GM12878 (cell line): ENCODE measurements at regions not wholly inside any gene's neighbourhood (a gene's known extent, or its start where the extent isn't known, plus 50 kb on each side); places are given as distances from the start of the nearest gene placed in this dataset.

Source experiments
- ATAC-seq: fragments of 200-7000 bp; cut with Tn5 transposase; 3 replicates; pipeline ENCODE4 v1.9.1; 2020; ENCODE audit warnings: mild to moderate bottlenecking, moderate library complexity
- BruUV-seq: library from RNA; stranded (reverse); fragments of 400-500 nt; replicated peaks from 2 replicates; lab custom pipeline; 2021; lab: Mats Ljungman, UMichigan
- CTCF ChIA-PET: fragments of 300-600 bp; sonication (Branson Sonifier 250); formaldehyde crosslinking; extraction: SDS; loops from one replicate; lab custom pipeline; 2021; ENCODE audit warnings: inconsistent platforms; lab: Yijun Ruan, JAX
- POLR2A ChIA-PET: fragments of 350-600 bp; formaldehyde crosslinking; extraction: SDS; loops from one replicate; lab custom pipeline; 2021; ENCODE audit warnings: inconsistent platforms; lab: Charles Lee
- RAD21 ChIA-PET: fragments of 300-600 bp; sonication (Branson Sonifier 250); formaldehyde crosslinking; loops from one replicate; lab custom pipeline; 2023; ENCODE audit warnings: antibody characterized with exemption; ENCODE audit not compliant: unreplicated experiment; lab: Charles Lee
- SMC1A ChIA-PET: fragments of 300-600 bp; sonication (Branson Sonifier 250); formaldehyde crosslinking; loops from one replicate; lab custom pipeline; 2023; ENCODE audit not compliant: unreplicated experiment, uncharacterized antibody; lab: Charles Lee
- DNase-seq: peaks from one replicate; pipeline ENCODE4 v3.0.0-alpha.2; 2011; ENCODE audit warnings: low read depth, low spot score
- FAIRE-seq: peaks from 3 replicates; lab custom pipeline; 2011; peaks lifted over from hg19 to GRCh38; lab: Jason Lieb, UNC
- H2AFZ ChIP-seq: 2 replicates; pipeline ENCODE4 v1.6.0; 2011; ENCODE audit warnings: low read depth, low read length, control low read depth; ENCODE audit not compliant: control insufficient read depth
- H3K27ac ChIP-seq: 2 replicates; pipeline ENCODE4 v1.5.1; 2011; ENCODE audit warnings: control low read depth; ENCODE audit not compliant: control insufficient read depth, insufficient read depth
- H3K27me3 ChIP-seq, 2 experiments: replicated peaks in 1 of 2; 2 replicates each; pipeline versions ENCODE4 v1.6.0 to v1.6.1; 2011; ENCODE audit warnings: low read length in 1 of 2; ENCODE audit not compliant: control insufficient read depth in 2 of 2, insufficient read depth in 2 of 2
- H3K36me3 ChIP-seq, 2 experiments: 2 replicates each; pipeline ENCODE4 v1.5.1; 2011; ENCODE audit warnings: low read length in 1 of 2; ENCODE audit not compliant: control insufficient read depth in 2 of 2, insufficient read depth in 2 of 2
- H3K4me1 ChIP-seq: 2 replicates; pipeline ENCODE4 v1.6.1; 2011; ENCODE audit warnings: mild to moderate bottlenecking, low read length, moderate library complexity, mixed read lengths; ENCODE audit not compliant: control insufficient read depth, insufficient read depth
- H3K4me2 ChIP-seq: 2 replicates; pipeline ENCODE4 v1.6.0; 2011; ENCODE audit warnings: control low read depth; ENCODE audit not compliant: control insufficient read depth, insufficient read depth
- H3K4me3 ChIP-seq: fragments of 200-600 bp; sonication (generic); 2 replicates; pipeline ENCODE4 v1.5.1; 2016
- H3K79me2 ChIP-seq: 2 replicates; pipeline ENCODE4 v1.6.0; 2011; ENCODE audit warnings: low read length; ENCODE audit not compliant: control insufficient read depth, insufficient read depth
- H3K9ac ChIP-seq: 2 replicates; pipeline ENCODE4 v1.8.0; 2011; ENCODE audit warnings: low read length, control low read depth, mixed read lengths; ENCODE audit not compliant: control insufficient read depth, insufficient read depth
- H3K9me3 ChIP-seq: replicated peaks from 3 replicates; pipeline ENCODE4 v1.5.1; 2011; ENCODE audit warnings: mild to moderate bottlenecking, low read length; ENCODE audit not compliant: control insufficient read depth, insufficient read depth
- H4K20me1 ChIP-seq: 2 replicates; pipeline ENCODE4 v1.6.0; 2011; ENCODE audit not compliant: control insufficient read depth, insufficient read depth
- LARP7 ChIP-seq: fragments of 450-650 bp; IDR thresholded peaks from 2 replicates; pipeline ENCODE4 v1.6.1; 2017; ENCODE audit warnings: mild to moderate bottlenecking
- MTA2 ChIP-seq: fragments of 450-650 bp; IDR thresholded peaks from 2 replicates; pipeline ENCODE4 v1.6.1; 2016; ENCODE audit warnings: low read depth, mild to moderate bottlenecking, moderate library complexity
- MXI1 ChIP-seq: fragments of 150-350 bp; IDR thresholded peaks from 2 replicates; pipeline ENCODE4 v1.6.1; 2011; ENCODE audit warnings: low read depth, mild to moderate bottlenecking, inconsistent platforms, low read length, improper control_type of control experiment
- MYB ChIP-seq: fragments of 150-350 bp; IDR thresholded peaks from 2 replicates; pipeline ENCODE4 v1.6.1; 2014; ENCODE audit warnings: mild to moderate bottlenecking, low read depth, low read length, borderline replicate concordance
- NBN ChIP-seq: fragments of 450-650 bp; IDR thresholded peaks from 2 replicates; pipeline ENCODE4 v1.6.1; 2016
- NFIC ChIP-seq: IDR thresholded peaks from 2 replicates; pipeline ENCODE4 v1.6.1; 2012; ENCODE audit warnings: low read depth, mild to moderate bottlenecking, inconsistent platforms, low read length, moderate library complexity
- NR2C1 ChIP-seq: fragments of 450-650 bp; IDR thresholded peaks from 2 replicates; pipeline ENCODE4 v1.6.1; 2017; ENCODE audit warnings: antibody characterized with exemption, mild to moderate bottlenecking, moderate library complexity
- NR2C2 ChIP-seq: IDR thresholded peaks from 2 replicates; pipeline ENCODE4 v1.6.1; 2011; ENCODE audit warnings: borderline replicate concordance, low read depth; ENCODE audit not compliant: control insufficient read depth, insufficient read length
- RFX5 ChIP-seq: IDR thresholded peaks from 2 replicates; pipeline ENCODE4 v1.6.1; 2011; ENCODE audit warnings: low read depth, low read length, improper control_type of control experiment
- SIX5 ChIP-seq: IDR thresholded peaks from 2 replicates; pipeline ENCODE4 v1.6.1; 2011; ENCODE audit warnings: mild to moderate bottlenecking, low read depth, low read length, moderate library complexity; ENCODE audit not compliant: severe bottlenecking
- SPI1 ChIP-seq: IDR thresholded peaks from 2 replicates; pipeline ENCODE4 v1.6.1; 2011; ENCODE audit warnings: low read depth, mild to moderate bottlenecking, low read length, moderate library complexity, borderline replicate concordance; ENCODE audit not compliant: insufficient read depth
- SREBF1 ChIP-seq: IDR thresholded peaks from 2 replicates; pipeline ENCODE4 v1.6.1; 2012; ENCODE audit warnings: mild to moderate bottlenecking, low read length
- YY1 ChIP-seq: IDR thresholded peaks from 2 replicates; pipeline ENCODE4 v1.6.1; 2011; ENCODE audit warnings: low read depth, mild to moderate bottlenecking, low read length
- WGBS: methylation state at CpG from one replicate; pipeline ENCODE4 v1.1.6; 2016; ENCODE audit warnings: low lambda C conversion rate; ENCODE audit not compliant: insufficient replicate concordance, insufficient coverage; ENCODE audit errors: missing lambda C conversion rate; 5-methylcytosine and 5-hydroxymethylcytosine counted together
- in situ Hi-C: fragments of 300-500 bp; cut with MboI; formaldehyde crosslinking; loops from 9 replicates; pipeline ENCODE4 v1.14.3; 2018; ENCODE audit warnings: mixed read lengths
- intact Hi-C: fragments of 100-400 bp; cut with micrococcal nuclease; formaldehyde crosslinking; loops from one replicate; pipeline ENCODE4 v1.14.2; 2022; ENCODE audit not compliant: unreplicated experiment
- TF ChIP-seq, protein P1 (sequence below): fragments of 450-650 bp; IDR thresholded peaks from 2 replicates; pipeline ENCODE4 v1.6.1; 2017; ENCODE audit warnings: mild to moderate bottlenecking
- TF ChIP-seq, protein P2 (sequence below): IDR thresholded peaks from 2 replicates; pipeline ENCODE4 v1.6.1; 2011; ENCODE audit warnings: borderline replicate concordance, low read depth, mild to moderate bottlenecking, moderate library complexity, low read length; ENCODE audit not compliant: insufficient read depth, poor library complexity, severe bottlenecking
- TF ChIP-seq, protein P3 (sequence below): fragments of 450-650 bp; IDR thresholded peaks from 2 replicates; pipeline ENCODE4 v1.6.1; 2018; ENCODE audit warnings: borderline replicate concordance, mild to moderate bottlenecking; ENCODE audit not compliant: partially characterized antibody

DNA sequence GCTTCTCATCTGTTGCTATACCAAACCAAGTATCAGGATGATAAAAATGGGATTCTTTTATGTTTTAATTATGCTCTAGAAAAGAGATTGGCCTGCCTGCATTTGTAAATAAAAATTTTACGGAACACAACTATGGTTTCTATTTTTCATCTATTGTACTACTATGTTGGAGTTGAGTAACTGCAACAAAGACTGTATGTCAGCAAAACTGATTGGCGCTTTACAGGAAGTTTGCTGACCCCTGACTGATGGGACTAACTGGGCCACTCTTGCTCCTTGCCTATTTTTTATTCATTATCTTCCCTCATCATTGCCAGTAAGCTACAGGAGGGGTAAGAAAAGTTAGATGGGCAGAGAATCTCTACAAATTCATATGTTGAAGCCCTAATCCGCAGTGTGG, 242.3 kb downstream of the FSIP2 start:
- TF ChIP-seq, protein P1, sequence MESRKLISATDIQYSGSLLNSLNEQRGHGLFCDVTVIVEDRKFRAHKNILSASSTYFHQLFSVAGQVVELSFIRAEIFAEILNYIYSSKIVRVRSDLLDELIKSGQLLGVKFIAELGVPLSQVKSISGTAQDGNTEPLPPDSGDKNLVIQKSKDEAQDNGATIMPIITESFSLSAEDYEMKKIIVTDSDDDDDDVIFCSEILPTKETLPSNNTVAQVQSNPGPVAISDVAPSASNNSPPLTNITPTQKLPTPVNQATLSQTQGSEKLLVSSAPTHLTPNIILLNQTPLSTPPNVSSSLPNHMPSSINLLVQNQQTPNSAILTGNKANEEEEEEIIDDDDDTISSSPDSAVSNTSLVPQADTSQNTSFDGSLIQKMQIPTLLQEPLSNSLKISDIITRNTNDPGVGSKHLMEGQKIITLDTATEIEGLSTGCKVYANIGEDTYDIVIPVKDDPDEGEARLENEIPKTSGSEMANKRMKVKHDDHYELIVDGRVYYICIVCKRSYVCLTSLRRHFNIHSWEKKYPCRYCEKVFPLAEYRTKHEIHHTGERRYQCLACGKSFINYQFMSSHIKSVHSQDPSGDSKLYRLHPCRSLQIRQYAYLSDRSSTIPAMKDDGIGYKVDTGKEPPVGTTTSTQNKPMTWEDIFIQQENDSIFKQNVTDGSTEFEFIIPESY, result no peak
- TF ChIP-seq NFIC (no peak), MYB (no peak), NBN (no peak), SPI1 (no peak), RFX5 (no peak), SIX5 (no peak), SREBF1 (no peak), LARP7 (no peak), MTA2 (no peak), NR2C1 (no peak), YY1 (no peak), MXI1 (no peak), NR2C2 (no peak)
- TF ChIP-seq, protein P2, sequence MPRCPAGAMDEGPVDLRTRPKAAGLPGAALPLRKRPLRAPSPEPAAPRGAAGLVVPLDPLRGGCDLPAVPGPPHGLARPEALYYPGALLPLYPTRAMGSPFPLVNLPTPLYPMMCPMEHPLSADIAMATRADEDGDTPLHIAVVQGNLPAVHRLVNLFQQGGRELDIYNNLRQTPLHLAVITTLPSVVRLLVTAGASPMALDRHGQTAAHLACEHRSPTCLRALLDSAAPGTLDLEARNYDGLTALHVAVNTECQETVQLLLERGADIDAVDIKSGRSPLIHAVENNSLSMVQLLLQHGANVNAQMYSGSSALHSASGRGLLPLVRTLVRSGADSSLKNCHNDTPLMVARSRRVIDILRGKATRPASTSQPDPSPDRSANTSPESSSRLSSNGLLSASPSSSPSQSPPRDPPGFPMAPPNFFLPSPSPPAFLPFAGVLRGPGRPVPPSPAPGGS, result no peak
- TF ChIP-seq, protein P3, sequence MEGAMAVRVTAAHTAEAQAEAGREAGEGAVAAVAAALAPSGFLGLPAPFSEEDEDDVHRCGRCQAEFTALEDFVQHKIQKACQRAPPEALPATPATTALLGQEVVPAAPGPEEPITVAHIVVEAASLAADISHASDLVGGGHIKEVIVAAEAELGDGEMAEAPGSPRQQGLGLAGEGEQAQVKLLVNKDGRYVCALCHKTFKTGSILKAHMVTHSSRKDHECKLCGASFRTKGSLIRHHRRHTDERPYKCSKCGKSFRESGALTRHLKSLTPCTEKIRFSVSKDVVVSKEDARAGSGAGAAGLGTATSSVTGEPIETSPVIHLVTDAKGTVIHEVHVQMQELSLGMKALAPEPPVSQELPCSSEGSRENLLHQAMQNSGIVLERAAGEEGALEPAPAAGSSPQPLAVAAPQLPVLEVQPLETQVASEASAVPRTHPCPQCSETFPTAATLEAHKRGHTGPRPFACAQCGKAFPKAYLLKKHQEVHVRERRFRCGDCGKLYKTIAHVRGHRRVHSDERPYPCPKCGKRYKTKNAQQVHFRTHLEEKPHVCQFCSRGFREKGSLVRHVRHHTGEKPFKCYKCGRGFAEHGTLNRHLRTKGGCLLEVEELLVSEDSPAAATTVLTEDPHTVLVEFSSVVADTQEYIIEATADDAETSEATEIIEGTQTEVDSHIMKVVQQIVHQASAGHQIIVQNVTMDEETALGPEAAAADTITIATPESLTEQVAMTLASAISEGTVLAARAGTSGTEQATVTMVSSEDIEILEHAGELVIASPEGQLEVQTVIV, result no peak
- DNase-seq, result no peak
- no peaks in the 10 kb centered on the region for H3K27me3 ChIP-seq
- ChIA-PET RAD21 (no interaction called here), SMC1A (no interaction called here), POLR2A (no interaction called here), CTCF (interaction anchor here (1.1 kb wide), 1 partner anchor 480 kb away, joined by 3 read pairs; no protein-coding TSS in a partner anchor)
- 54% methylated on average over 3 of the region's 3 CpGs for WGBS
- no peaks in the 10 kb centered on the region for H3K4me1 ChIP-seq
- intact Hi-C loops (loop anchor here (10.0 kb wide), 1 partner anchor 484 kb away; no protein-coding TSS in a partner anchor), in situ Hi-C loops (no loop called here)
- H3K79me2 ChIP-seq, result no peaks in the 10 kb centered on the region
- H3K4me3 ChIP-seq, result no peak overlapping the region
- H3K36me3 ChIP-seq, result no peaks in the 10 kb centered on the region
- H4K20me1 ChIP-seq, result no peaks in the 10 kb centered on the region
- no TSS peak for BruUV-seq
- no peak overlapping the region for H2AFZ ChIP-seq
- H3K9me3 ChIP-seq, result no peaks in the 10 kb centered on the region
- FAIRE-seq, result no peak
- no peak overlapping the region for H3K9ac ChIP-seq
- no peak overlapping the region for H3K27ac ChIP-seq
- no peak overlapping the region for H3K4me2 ChIP-seq
- no peak for ATAC-seq
